Fibroblast of lung (primary cell): ENCODE measurements at regions not wholly inside any gene's neighbourhood (a gene's known extent, or its start where the extent isn't known, plus 50 kb on each side); places are given as distances from the start of the nearest gene placed in this dataset.

ENCODE experiments used
- CTCF ChIP-seq, 2 donors: IDR thresholded peaks in 1 of 2; conservative IDR thresholded peaks in 1 of 2; 1 replicate in 1 of 2; 2 replicates in 1 of 2; pipeline ENCODE4 v1.5.1; 2011 to 2012; ENCODE audit warnings: low read length in 2 of 2, control low read depth in 1 of 2, inconsistent platforms in 1 of 2, low read depth in 1 of 2, mild to moderate bottlenecking in 1 of 2
- EZH2 ChIP-seq: IDR thresholded peaks from 2 replicates; pipeline ENCODE4 v1.5.1; 2012; ENCODE audit warnings: low read length, control low read depth, mild to moderate bottlenecking; ENCODE audit errors: missing control alignments

GRCh38 chr9:85884256-85884655 is 56.7 kb upstream of the NAA35 start:
- no peak for TF ChIP-seq EZH2
- no peak for TF ChIP-seq CTCF (conservative IDR thresholded peaks at IDR 0.05 in 1 of 2, IDR thresholded peaks at IDR 0.05 in 1 of 2; ENCODE audit: low read depth in 1 of 2, low read length in 2 of 2)
